HG03103 (cell line): ENCODE measurements at regions not wholly inside any gene's neighbourhood (a gene's known extent, or its start where the extent isn't known, plus 50 kb on each side); places are given as distances from the start of the nearest gene placed in this dataset.
A peak's percentile ranks its signal among the peaks of the same experiment; 100 is the strongest.

Experiments used
- ATAC-seq: cut with Tn5 transposase; IDR thresholded peaks from one replicate; pipeline ENCODE4 v1.9.1; 2021; ENCODE audit warnings: low read depth; ENCODE audit not compliant: unreplicated experiment

DNA sequence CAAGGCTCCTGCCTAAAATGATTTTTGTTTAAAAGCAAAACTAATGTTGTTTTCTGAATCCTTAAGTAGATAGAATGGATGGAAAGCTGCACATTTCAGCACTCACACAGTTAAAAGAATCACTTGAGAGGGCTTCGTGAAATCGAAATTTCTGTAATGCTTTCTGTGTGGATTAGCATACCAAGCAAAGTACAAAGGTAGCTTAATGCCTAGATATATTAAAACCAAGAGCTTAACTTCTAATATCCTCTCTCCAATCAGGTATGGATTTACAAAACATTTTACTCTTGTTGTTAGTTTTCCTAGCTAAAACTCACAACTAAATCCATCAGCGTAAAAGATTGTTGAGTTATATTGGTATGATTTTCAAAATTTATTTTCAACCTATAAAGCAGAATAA is 378.8 kb upstream of the PRMT6 start:
- no peak for ATAC-seq

DNA sequence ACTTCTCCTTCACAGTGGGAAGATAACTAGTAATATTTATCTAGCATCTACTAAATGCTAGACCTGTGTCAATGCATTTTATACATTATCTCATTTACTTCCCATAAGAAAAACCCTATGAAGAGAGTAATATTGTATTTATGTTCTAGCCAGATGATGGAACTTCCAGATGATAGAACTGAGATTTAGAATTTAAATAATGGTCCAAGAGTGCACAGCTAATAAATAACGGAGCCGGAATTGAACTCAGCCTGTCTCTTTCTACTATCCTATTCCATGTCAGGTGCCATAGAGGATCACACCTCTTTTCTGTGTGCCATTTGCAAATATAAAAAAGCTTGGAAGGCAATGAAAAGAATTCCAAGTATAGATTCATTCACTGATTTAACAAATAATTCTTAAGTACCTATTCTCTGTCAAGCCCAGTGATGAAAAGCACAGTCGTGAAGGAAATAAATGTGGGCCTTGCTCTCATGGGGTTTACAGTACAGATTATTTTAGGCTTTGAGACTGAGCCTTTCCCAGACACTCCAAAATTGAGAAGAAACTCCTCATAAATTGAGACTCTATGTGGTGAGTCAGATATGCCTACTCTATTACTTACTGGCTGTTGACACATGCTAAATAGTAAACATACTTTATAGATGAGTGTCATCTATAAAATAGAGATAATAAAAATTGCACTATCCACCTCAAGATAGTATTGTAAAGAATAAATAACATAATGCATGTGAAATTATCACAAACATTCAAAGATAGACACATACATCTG is 378.0 kb upstream of the PRMT6 start:
- no peak for ATAC-seq

DNA sequence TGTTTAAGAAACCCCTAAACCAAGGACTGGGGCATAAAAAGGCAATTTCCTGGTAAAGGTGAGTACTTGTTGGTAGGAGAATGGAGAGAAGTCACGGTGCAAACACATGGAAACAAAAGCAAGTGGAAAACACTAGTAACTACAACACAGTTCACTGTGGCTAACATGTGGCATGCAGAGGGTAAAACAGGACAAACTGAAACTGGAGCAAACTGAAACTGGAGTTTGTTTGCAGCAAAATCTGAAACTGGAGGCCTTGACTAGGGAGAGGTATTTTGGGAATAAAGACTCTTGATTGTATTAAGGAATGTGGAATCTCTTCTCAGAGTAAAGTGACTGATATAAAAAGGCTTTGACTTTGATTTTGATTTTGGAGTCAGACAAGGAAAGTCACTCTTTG is 376.3 kb upstream of the PRMT6 start:
- no peak for ATAC-seq

DNA sequence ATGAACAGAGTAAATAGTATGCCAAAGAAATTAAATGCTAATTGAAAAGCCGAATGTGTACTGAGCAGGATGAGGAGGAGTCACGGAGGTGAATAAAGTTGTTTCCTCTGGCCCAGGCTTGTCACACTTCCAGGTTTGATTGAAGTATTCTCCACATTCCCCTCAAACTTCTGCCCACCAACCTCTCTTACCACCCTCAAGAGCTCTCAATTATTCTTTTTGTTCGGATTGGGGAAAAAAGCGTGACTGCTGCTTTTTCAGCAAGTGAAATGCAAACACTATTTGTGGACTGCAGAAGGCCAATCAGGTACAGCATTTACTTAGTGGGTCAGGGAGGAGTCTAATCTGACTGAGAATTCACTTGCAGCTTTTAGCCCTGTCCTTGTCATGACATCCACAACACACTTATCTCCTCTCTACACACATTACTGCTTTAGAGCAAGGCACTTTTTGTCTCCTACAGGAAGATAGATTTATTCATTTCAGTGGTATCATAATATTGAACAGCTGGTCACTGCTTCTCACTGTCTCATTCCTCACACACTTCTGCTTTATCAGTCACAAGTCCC is 375.6 kb upstream of the PRMT6 start:
- ATAC-seq, result no peak

DNA sequence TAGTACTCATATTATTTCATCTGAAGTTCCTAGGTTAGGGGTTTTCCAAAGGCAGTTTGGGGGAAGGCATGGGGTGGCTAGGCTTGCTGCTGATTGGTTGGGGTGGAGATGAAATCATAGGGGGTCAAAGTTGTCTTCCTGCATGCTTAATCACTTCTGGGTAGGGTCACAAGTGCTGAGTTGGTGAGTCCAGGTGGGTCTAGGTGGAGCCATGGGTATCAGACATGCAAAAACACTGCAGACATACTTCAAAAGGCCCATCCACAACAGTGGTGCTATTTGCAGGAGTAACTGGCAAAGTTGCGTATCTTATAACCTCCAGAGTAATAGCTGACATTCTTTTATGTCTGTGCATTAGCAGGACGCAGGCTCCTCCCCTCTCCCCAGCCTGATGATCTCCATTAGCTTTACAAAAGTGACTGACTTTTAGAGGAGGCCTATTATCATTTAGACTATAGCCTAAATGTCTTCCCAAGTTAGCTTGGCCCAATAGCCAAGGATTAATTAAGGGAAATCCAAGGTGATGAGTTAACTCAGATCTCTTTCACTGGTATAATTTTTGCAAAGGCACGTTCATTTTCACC is 374.4 kb upstream of the PRMT6 start:
- no peak for ATAC-seq

DNA sequence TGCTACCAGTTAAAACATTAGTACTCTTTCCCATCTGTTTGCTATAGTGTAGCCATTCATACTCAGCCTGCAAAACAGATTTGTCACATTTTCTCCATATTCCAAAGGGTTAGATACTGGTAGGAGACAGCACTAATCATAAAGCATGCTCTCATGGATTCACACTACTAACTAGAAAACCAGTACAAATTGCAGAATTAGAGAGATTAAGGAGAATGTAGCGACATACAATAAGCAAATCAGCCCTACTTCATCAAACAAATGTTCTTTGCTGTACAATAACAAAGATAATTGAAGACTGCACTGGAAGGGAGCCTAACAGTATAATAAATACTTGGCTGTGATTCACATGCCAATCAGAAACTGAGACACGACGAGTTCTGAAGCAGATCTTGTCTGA is 368.0 kb upstream of the PRMT6 start:
- no peak for ATAC-seq

DNA sequence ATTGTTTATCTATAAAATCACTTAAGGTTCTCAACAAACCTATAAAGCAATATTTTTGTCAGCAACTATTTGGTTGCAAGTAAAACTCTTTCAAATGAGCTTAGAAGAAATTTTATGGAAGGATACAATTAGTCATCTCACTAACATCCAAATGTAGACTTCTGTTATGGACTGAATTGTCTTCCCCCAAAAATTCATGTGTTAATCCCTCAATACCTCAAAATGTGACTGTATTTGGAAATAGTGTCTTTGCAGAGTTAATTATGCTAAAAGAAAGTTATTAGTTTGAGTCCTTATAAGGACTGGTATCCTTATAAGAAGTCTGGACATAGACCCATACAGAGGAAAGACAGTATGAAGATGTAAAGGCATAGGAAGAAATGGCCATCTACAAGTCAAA is 357.8 kb upstream of the PRMT6 start:
- ATAC-seq, result no peak

DNA sequence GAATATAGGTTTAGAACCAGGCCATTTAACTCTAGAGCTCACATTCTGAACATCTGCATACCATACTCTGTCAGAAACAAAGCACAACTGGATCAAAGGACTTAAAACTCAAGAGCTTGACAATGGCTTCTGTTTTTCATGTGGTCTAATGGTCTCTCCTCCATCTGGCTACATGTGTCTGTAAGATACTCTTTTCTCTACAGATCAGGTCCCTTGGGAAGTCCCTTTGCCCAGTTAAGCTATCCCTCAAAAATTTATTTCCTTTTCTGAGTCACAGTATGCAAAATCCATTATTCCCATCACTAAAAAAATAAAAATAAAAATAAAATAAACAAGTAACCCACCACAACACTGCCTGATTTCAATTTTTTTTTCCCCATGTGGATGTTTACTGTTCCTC is 357.0 kb upstream of the PRMT6 start:
- ATAC-seq, result no peak

DNA sequence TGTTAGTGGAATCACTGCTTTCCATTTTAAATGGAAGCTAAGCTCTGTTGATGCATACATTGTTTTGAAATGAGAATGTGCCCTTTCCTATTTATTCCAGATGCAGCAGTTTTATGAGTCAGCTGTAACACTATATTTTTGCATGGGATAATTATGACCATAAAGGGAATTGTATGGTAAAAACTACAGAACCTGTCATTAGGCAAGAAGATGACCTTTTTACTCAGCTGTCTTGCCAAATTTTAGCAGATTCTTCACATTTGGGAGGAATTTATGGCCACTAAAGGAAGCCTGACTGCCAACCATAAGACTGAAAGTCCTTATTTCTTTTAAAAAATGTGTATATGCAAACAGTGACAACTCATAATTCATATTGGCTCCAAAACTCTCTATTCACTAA is 356.3 kb upstream of the PRMT6 start:
- no peak for ATAC-seq

DNA sequence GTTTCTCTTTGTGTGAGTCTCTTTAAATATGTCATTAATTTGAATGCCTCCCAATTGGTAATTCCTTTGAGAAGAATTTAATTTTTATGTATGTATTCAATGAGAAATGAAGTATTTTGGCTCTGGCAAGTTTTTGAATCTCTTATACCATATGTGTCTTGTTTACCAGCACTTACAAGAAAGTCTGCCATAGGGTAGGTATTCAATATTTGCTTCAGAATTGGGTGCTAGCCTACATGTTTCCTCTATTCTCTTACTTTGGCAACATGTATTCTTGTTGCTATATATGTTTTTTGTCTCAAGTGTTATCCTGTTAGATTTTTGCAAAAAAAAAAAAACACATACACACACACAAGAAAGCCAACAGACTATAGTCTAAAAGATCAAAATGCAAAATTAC is 350.5 kb upstream of the PRMT6 start:
- no peak for ATAC-seq

DNA sequence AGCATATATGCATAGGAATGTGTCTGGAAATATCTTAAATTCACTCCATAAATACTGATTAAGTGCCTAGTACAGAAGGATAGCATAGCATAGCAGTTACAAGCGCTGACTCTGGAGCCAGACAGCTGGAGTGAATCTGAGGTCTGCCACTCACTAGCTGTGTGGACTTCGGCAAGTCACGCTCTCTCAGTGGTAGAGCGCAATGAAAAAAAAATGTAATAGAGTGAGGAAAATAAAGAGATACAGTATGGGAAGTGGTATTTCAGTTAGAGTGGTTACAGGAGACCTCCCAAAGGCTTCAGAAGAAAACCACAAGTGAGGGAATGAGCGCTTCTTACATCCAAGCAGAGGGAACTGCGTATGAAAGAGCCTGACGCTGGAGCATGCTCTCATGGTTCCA is 338.9 kb upstream of the PRMT6 start:
- ATAC-seq, result no peak

DNA sequence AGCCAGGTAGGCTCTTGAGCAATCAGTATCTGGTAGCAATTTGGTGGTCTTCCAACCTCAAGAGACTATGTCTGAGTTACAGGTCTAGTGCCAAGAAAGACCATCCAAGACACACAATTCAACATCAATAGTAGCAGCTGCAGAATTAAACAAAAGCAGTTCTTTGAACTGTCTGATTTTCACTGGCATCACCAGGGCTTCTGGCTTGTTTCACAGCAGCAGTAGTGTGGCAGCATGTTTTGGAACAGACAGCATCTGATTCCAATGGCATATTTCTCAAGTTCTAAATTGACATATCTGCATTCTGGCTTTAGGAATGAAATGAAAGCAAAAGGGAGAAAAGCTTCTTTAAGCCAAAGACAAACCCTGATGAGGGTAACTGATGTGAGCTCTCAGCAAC is 334.7 kb upstream of the PRMT6 start:
- ATAC-seq, result no peak

DNA sequence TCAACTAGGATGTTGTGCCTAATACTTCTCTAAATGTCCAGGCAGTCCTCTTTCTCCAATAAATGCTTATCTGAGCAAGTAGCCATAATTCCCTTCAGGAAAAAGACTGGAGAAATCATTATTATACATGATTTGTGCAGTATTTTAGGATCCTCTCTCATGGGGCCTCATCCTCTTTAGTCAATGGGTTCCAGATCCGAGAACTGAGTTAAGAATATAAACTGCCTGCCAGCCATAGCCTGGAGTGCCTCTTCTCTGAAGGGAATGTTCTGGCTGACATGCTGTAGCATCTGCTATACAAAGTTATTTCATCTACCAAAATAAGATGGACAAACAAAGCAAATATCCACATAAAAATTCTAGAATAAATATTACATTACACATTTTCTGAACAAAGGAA is 334.0 kb upstream of the PRMT6 start:
- ATAC-seq, result no peak

DNA sequence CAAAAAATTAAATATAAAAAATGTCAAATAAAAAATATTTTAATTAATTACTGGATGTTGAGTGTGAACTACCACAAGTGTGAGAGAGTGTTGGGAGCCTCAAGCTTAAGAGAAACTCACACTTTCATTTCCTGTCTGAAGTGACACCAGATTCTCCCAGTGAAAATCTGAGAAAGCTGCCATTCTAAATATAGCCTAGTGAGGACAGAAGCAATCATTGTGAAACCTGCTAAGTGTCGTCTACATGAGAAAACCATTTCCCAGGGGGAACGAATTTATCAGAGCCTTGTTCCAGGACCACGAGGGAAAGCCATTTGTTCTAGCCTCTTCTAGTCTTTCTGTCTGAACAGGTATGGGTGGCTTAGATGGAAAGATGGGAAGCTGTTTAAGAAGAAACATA is 329.3 kb upstream of the PRMT6 start:
- ATAC-seq, result peak; percentile 94

DNA sequence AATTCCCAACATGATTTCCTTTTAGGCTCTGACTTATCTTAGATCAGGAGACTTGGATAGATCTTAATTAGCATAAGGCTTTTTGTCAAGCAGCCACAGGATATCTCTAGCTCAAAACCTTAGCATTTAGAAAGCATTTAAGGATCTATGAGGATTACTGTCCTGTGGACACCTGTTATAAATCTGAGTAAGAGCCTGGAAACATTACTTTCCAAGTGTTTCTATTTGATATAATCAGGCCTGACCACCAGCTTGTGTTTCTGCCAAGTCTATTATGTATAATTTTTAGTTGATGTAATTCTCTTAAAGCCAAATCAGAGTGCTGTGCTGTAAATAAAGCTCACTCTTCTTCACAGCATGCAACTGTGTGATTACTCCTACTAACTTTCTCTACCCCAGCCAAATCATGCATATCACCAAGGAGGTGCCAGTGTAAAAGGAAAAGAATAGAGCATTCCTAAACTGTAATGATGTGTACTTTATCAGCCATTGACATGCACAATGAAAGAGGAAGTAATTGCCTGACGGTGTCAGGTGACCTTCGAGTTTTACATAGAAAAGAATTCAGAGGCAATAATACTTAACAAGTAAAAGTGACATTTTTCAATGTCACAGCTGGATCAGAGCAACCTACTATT is 309.9 kb upstream of the PRMT6 start:
- no peak for ATAC-seq

DNA sequence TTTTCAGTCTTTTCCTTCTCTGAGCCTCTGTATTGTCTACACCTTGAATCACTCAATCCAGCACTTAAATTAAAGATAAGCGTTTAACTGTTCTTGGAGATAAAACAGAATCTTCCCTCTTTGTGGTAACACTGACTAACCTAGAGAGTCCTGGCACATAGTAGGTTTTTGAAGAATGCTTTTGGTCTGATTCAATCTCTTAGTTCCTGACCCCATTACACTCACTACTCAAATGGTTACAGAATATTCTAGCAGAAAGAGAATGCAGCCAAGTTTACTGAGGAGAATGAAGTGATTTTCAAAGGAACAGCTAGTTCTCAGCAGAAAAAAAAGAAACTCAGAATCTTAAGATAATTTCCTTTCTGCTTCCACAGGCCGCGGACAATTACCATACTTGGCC is 309.2 kb upstream of the PRMT6 start:
- ATAC-seq, result no peak

DNA sequence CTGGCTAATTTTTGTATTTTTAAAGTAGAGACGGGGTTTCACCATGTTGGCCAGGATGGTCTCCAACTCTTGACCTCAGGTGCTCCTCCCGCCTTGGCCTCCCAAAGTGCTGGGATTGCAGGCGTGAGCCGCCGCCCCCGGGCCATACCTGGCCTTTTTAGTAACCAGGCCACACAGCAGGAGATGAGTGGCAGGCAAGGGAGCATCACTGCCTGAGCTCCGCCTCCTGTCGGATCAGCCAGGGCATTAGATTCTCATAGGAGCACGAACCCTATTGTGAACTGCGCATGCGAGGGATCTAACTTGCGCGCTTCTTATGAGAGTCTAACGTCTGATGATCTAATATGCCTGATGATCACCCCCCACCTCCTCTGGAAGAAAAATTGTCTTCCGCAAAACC is 308.7 kb upstream of the PRMT6 start:
- no peak for ATAC-seq

DNA sequence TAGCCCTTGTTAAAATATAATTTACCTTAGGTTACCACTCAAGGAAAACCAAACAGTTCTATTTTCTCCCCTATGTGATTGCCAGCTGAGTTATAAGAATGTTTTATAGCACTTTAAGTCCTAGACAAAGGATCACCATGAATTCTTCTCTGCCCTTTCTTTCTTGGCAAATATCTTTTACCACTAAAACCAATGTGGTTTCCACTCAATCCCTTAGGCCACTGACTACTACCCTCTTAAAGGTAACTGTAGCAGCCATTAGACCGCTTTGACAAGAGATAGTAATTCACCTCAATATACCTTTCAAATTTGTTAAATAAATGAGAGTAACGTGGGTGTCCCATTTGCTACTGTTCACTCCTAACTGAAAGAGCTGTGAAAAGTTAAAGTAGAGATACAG is 307.9 kb upstream of the PRMT6 start:
- ATAC-seq, result no peak

DNA sequence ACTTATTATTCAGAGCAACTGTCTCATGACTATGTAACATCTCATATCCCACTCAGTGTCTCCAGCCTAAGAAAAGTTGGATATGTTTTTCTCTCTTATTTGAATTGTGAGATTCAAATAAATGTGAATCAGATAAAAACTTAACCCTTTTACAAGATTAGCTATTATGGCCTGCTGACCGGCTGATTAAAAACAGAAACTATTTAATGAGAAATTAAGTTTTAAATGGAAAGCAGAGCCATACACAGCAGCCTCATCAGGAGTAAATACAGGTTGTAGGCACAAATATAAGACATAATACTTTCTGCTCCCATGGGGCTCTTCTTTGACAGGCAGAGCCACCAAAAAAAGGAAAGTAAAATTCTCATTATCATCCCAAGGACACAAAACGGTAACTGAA is 307.0 kb upstream of the PRMT6 start:
- ATAC-seq, result no peak

DNA sequence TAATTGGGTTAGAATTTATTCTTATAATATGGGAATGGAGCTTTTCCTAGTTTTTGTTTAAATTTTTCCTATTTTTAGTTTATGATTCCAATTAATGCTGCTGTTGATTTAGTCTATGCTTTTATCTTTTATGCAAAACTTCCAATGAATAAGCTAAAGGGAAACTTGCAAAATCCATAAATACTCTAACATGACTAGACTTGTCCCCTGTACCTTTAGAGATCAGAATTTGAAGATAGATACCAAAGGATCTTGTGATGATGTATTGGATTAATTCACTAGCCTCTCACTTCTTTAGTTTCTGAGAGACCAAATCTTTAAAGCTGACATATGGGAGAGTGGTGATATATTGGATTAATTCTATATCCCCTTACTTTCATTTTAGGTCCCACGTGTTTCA is 306.6 kb upstream of the PRMT6 start:
- ATAC-seq, result no peak

DNA sequence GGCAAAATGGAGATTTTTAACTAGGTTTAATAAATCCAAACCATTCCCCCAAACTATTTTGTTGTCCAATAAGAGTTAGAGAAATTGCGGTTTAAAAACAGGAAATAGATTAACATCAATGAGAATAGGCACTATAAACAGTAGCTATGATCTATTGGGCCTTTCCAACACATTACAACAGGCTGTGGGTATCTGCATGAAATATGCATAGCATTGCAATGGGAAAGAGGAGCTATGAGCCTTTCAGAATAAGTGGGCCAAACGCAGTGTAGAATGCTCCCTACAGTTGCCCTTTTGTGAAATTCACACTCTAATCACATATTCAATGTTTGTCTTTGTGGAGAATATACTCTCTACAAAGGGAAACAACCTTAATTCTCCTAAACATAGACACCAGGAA is 305.5 kb upstream of the PRMT6 start:
- ATAC-seq, result no peak

DNA sequence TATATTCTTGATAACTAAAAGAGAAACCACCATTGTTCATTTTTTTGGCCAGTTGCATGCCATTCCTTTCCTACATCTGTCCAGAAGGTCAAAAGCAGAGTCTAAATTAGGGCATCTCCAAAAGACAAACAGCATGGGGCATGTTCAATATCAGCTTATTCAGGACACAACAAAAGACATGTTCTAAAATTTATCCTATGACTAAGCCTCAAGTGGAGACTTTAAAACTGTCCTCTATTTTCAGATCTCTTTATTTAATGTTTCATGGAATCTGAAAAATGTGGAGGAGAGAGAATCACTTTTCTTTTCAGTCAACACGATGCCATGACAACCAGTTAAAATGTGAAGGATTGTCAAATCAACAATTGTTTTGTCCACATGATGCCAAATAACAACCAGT is 303.4 kb upstream of the PRMT6 start:
- no peak for ATAC-seq
